DMS53 treated with DMSO at 0.1 percent for 48 hours (cell line): ENCODE measurements at regions not wholly inside any gene's neighbourhood (a gene's known extent, or its start where the extent isn't known, plus 50 kb on each side); places are given as distances from the start of the nearest gene placed in this dataset.
A peak's percentile ranks its signal among the peaks of the same experiment; 100 is the strongest.
"Not testable (repeated sequence)": the region's sequence is repeated elsewhere in the genome, so short reads cannot be mapped to it uniquely, and the experiment has no call there.

Source experiments
- DNase-seq: peaks from one replicate; lab custom pipeline; 2025; ENCODE audit not compliant: unreplicated experiment; lab: John Stamatoyannopoulos, UW

GRCh38 chr19:21668072-21668773 lies 99.2 kb downstream of the ZNF100 start:
- DNase-seq: not testable (repeated sequence)

- no peak for DNase-seq
Observed at GRCh38 chr19:21655540-21656126, 111.7 kb downstream of the ZNF100 start.

- not testable (repeated sequence) for DNase-seq
Observed at GRCh38 chr19:21651478-21651877, 115.9 kb downstream of the ZNF100 start.

GRCh38 chr19:21638776-21639175 lies 128.6 kb downstream of the ZNF100 start:
- DNase-seq: no peak

GRCh38 chr19:21626924-21627697 lies 121.7 kb downstream of the ZNF429 start:
- DNase-seq: no peak

GRCh38 chr19:21626091-21626490 lies 120.7 kb downstream of the ZNF429 start:
- DNase-seq: no peak

GRCh38 chr19:21622920-21623319 lies 117.5 kb downstream of the ZNF429 start:
- no peak for DNase-seq

- no peak for DNase-seq
Observed at GRCh38 chr19:21621671-21622070, 116.3 kb downstream of the ZNF429 start.

- DNase-seq: no peak
Observed at GRCh38 chr19:21617740-21618339, 112.4 kb downstream of the ZNF429 start.

GRCh38 chr19:21614776-21615175 lies 109.4 kb downstream of the ZNF429 start:
- DNase-seq: not testable (repeated sequence)

GRCh38 chr19:21613201-21613600 lies 107.8 kb downstream of the ZNF429 start:
- not testable (repeated sequence) for DNase-seq

GRCh38 chr19:21612403-21612872 lies 107.0 kb downstream of the ZNF429 start:
- no peak for DNase-seq

- DNase-seq: no peak
Observed at GRCh38 chr19:21611659-21612402, 106.4 kb downstream of the ZNF429 start.

- no peak for DNase-seq
Observed at GRCh38 chr19:21610787-21611186, 105.4 kb downstream of the ZNF429 start.

GRCh38 chr19:21610341-21610740 lies 104.9 kb downstream of the ZNF429 start:
- DNase-seq: no peak

- DNase-seq: peak; percentile 70
Observed at GRCh38 chr19:21608571-21608970, 103.2 kb downstream of the ZNF429 start.

GRCh38 chr19:21607449-21607848 lies 102.0 kb downstream of the ZNF429 start:
- no peak for DNase-seq

GRCh38 chr19:21607011-21607410 lies 101.6 kb downstream of the ZNF429 start:
- not testable (repeated sequence) for DNase-seq

GRCh38 chr19:21606326-21606725 lies 100.9 kb downstream of the ZNF429 start:
- not testable (repeated sequence) for DNase-seq

GRCh38 chr19:21604951-21605476 lies 99.6 kb downstream of the ZNF429 start:
- DNase-seq: no peak
